ENCODE measurements at regions not wholly inside any gene's neighbourhood (a gene's known extent, or its start where the extent isn't known, plus 50 kb on each side); places are given as distances from the start of the nearest gene placed in this dataset.

DNA sequence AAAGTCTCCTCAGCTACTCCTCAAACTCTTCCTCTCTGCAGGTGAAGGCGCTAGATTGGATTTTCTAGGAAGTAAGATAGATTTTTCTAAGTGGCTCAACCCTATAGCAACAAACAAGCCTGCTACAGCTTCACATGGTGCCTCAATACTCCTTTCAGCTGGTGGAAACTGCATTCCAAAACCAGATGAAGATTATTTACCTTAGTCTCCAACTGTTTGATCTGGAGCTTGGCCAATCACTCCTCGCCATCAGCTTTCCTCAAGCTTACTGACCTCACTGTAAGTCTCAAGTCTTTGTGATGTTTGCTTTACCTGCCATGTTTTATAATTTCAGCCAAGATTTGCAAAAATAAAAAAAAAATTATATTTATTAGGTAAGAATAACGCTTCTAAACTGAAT lies 622.4 kb downstream of the CHSY3 start:
- no peak for TF ChIP-seq CBFB (CRISPR knock-in tag; IDR thresholded peaks at IDR 0.05; ENCODE audit: low read depth)
- TF ChIP-seq GTF2I (CRISPR knock-in tag; conservative IDR thresholded peaks at IDR 0.05): no peak
- TF ChIP-seq, protein P1, sequence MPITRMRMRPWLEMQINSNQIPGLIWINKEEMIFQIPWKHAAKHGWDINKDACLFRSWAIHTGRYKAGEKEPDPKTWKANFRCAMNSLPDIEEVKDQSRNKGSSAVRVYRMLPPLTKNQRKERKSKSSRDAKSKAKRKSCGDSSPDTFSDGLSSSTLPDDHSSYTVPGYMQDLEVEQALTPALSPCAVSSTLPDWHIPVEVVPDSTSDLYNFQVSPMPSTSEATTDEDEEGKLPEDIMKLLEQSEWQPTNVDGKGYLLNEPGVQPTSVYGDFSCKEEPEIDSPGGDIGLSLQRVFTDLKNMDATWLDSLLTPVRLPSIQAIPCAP (CRISPR knock-in tag; IDR thresholded peaks at IDR 0.05): no peak
